ENCODE measurements at regions not wholly inside any gene's neighbourhood (a gene's known extent, or its start where the extent isn't known, plus 50 kb on each side); places are given as distances from the start of the nearest gene placed in this dataset.

DNA sequence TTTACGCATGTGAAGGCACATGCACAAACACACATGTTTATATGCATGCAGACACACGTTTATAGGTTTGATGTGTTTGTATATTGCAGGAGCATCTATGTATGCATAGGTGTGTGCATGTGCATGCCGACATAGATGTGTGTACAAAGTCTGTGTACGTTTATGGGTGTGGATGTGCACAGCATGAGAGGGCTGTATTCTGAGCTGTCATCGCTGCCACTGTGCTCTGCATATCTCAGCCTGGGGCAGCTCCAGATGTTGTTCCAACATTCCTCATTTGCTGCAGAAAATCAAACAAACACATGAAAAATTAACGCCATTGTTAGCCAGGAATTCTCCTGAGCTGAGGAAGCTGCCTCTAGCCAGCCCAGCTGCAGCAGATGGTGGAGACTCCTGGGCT lies 132.3 kb upstream of the CSF3R start:
- H3K4me1 ChIP-seq = no peaks in the 10 kb centered on the region
- peaks cover 6% of the 10 kb centered on the region; the same call in 1 of the 2 replicates for H3K27me3 ChIP-seq (ENCODE audit: low read depth)
- H3K4me3 ChIP-seq = no peak overlapping the region
- H3K36me3 ChIP-seq (replicated peaks) = no peaks in the 10 kb centered on the region
- DNase-seq (ENCODE audit: low spot score in 2 of 2) = no peak
- no peaks in the 10 kb centered on the region for H3K9me3 ChIP-seq
- in situ Hi-C loops (cut with MboI; ENCODE audit: low sequenced_read_pairs) = no loop called here

DNA sequence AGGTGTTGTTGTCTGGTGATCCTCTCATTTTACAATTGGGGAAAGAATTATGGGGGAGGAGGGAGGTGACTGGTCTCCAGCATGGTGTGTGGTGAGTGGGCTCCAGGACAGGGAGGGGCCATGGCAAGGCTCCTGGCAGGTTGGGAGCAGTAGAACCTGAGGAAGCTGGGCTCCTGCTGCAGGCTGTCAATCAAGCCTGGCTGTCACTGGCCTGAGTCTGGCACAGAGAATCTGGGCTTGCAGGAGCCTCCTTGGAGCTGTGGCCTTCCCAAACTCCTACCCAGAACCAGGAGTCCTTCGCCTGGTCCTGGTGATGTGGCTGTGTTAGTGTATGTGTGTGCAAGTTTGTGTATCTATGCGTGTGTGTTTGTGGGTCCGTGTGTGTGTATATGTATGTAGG lies 131.9 kb upstream of the CSF3R start:
- DNase-seq (ENCODE audit: low spot score in 2 of 2) = no peak
- Histone ChIP-seq H3K4me3 (no peak overlapping the region), H3K9me3 (no peaks in the 10 kb centered on the region), H3K36me3 (replicated peaks) (no peaks in the 10 kb centered on the region), H3K4me1 (no peaks in the 10 kb centered on the region), H3K27me3 (ENCODE audit: low read depth) (peaks cover 6% of the 10 kb centered on the region; the same call in 1 of the 2 replicates)
- in situ Hi-C loops (cut with MboI; ENCODE audit: low sequenced_read_pairs) = no loop called here

DNA sequence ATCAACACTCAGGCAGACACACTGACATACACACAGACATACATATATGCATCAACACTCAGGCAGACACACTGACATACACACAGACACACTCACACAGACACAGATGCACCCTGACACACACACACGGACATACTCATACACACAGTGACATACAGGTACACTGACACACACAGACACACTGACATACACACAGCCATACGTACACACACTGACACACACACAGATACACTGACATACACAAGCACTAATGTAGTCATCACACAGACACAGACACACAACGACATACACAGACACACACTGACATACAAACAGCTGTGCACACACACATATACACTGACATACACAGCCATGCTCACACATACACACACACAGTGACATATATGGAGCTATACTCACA lies 131.0 kb upstream of the CSF3R start:
- H3K36me3 ChIP-seq (replicated peaks) = no peaks in the 10 kb centered on the region
- no peaks in the 10 kb centered on the region for H3K4me1 ChIP-seq
- no peaks in the 10 kb centered on the region for H3K9me3 ChIP-seq
- in situ Hi-C loops (cut with MboI; ENCODE audit: low sequenced_read_pairs) = no loop called here
- H3K4me3 ChIP-seq = no peak overlapping the region
- DNase-seq (ENCODE audit: low spot score in 2 of 2) = no peak
- peaks cover 6% of the 10 kb centered on the region; the same call in 1 of the 2 replicates for H3K27me3 ChIP-seq (ENCODE audit: low read depth)

DNA sequence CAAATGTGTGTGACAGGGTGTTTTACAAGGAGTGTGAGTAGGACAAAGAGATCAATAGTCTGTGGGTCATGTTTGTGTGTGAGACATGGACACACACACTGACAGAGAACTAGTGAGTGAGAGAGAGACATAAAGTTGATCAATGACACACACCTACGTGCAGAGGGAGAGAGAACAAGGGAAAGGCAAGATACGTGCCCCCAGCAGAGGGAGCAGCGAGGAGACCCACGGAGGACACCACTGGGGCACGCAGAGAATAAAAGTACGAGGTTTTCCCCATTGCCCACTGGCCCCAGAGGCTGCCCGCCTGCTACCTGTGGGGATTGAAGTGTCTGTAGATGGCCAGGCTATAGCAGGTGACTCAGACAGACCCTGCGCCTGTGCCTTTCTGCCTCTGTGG lies 130.2 kb upstream of the CSF3R start:
- H3K4me1 ChIP-seq = no peaks in the 10 kb centered on the region
- no peaks in the 10 kb centered on the region for H3K9me3 ChIP-seq
- no peak overlapping the region for H3K4me3 ChIP-seq
- H3K36me3 ChIP-seq (replicated peaks) = no peaks in the 10 kb centered on the region
- H3K27me3 ChIP-seq (ENCODE audit: low read depth) = peaks cover 6% of the 10 kb centered on the region; the same call in 1 of the 2 replicates
- in situ Hi-C loops (cut with MboI; ENCODE audit: low sequenced_read_pairs) = no loop called here
- no peak for DNase-seq (ENCODE audit: low spot score in 2 of 2)

DNA sequence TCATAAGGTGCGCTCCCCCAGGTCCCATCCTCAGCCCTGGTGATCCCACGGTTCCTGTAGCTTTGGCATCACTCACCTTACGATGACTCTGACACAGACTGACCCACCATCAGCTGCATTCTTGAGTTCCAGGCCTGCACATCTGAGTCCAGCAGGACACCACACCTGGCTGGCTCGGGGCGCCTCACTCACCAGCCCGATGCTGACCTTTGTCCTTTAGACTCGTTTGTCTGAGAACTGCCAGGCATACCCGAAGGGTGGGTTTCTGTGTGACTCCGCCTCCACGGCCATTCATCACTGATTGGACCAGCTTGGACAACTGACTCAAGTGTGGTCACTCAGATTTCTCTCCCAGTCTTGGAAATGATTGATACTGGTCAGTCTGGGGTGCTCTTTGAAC lies 129.4 kb upstream of the CSF3R start:
- Histone ChIP-seq H3K4me1 (no peaks in the 10 kb centered on the region), H3K4me3 (no peak overlapping the region), H3K27me3 (ENCODE audit: low read depth) (peaks cover 6% of the 10 kb centered on the region; the same call in 1 of the 2 replicates), H3K36me3 (replicated peaks) (no peaks in the 10 kb centered on the region), H3K9me3 (no peaks in the 10 kb centered on the region)
- in situ Hi-C loops (cut with MboI; ENCODE audit: low sequenced_read_pairs) = no loop called here
- no peak for DNase-seq (ENCODE audit: low spot score in 2 of 2)

DNA sequence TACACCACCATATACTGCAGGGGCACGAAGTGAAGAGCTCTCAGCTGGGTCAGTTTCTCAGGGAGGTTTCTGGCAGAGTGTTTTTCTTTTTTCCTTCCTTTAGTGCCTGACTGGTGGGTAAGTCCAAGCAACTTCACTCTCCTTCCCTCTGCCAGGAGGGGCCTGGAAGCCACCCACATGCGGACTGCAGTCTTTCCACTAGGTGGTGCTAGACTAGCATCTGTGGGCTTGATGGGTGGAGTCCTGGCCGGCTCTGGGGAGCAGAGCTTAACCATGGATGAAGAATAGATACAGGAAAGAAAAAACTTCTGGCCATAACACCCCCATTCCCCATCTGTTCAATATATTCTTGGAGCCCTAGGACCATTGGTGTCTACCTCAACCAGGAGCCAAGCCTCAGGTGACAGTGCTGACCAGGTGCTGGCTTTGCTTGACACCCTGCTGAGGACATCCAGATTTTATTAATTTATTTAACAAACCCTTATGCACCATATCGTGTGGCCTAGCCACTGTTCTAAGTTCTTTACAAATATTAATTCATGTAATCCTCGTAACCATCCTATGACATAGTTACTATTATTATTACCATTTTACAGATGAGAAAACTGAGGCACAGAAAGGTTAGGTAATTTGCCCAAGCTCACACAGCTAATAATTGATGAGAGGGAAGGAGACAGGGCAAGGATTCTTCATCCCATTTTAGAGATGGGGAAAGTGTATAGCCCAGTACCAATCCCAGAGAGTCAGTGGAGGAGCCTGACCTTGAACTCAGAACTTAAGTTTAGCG lies 126.7 kb upstream of the CSF3R start:
- peak; percentile 50 to 79 for DNase-seq (ENCODE audit: low spot score in 2 of 2)
- H3K36me3 ChIP-seq (replicated peaks) = no peaks in the 10 kb centered on the region
- H3K4me1 ChIP-seq = no peaks in the 10 kb centered on the region
- peaks cover 3% of the 10 kb centered on the region; the same call in 1 of the 2 replicates for H3K27me3 ChIP-seq (ENCODE audit: low read depth)
- in situ Hi-C loops (cut with MboI; ENCODE audit: low sequenced_read_pairs) = no loop called here
- H3K4me3 ChIP-seq = no peak overlapping the region
- H3K9me3 ChIP-seq = no peaks in the 10 kb centered on the region

DNA sequence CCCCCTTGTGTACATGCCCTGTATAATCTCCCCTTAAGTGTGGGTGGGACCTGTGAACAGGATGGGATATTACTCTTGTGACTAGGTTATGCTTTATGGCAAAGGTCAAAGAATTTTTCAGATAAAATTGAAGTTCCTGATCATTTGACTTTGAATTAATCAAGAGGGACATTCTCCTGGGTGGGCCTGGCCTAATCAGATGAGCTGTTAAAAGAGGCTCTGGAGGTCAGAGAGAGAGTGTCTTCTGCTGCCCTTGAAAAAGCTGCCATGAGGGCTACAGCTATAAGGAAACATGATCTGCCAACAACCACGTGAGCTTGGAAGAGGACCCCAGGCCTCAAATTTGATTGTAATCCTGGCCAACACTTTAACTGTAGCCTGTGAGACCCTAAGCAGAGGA lies 125.6 kb upstream of the CSF3R start:
- Histone ChIP-seq H3K9me3 (no peaks in the 10 kb centered on the region), H3K4me1 (no peaks in the 10 kb centered on the region), H3K36me3 (replicated peaks) (no peaks in the 10 kb centered on the region), H3K27me3 (ENCODE audit: low read depth) (peaks cover 3% of the 10 kb centered on the region; the same call in 1 of the 2 replicates), H3K4me3 (no peak overlapping the region)
- in situ Hi-C loops (cut with MboI; ENCODE audit: low sequenced_read_pairs) = no loop called here
- no peak for DNase-seq (ENCODE audit: low spot score in 2 of 2)

DNA sequence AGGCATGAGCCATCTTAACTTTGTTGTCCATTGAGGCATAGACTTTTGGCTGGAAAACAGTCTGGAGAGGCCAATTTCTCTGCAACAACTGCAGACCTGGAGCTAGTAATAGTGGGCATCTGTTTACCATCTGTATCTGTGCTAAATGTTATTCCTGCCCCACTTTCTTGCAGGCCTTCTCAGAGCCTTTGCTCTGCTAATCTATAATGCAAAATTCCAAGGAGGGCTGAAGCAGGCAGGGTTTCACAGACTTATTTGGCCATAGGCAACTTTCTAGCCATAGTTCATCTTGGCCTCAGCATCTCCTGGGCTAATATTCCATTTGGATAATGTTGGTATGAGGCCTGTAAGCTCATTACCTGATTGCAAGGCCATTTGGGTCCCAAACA lies 124.5 kb upstream of the CSF3R start:
- in situ Hi-C loops (cut with MboI; ENCODE audit: low sequenced_read_pairs) = no loop called here

DNA sequence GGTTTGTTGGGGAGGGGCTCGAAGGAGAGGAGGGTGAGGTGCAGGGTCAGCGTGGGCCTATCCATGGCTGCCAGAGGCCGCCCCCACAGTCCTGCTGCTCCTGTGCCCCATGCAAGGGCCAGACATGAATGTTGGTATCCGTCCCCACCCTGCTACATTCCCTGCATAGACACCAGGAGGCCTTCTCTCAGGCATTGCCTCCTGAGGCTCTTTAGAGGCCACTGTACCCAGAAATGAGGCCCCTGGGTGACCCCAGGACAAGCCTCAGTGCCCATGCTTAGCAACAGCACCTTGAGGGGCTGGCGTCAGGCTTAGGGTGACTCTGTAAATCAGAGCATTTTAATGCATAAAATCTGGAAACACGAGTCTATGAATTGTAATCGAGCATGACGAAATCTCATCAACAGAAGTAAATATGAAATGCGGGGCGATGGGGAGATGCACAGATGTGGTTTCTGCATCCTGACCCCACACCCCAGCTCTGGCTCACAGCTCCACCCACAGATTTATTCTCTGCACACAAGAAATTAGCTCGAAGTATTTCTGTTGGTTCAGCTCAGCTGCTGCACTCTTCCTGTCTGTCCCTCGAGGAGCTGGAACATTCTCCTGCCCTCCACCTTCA lies 124.0 kb upstream of the CSF3R start:
- DNase-seq (ENCODE audit: low spot score in 2 of 2) = no peak
- Histone ChIP-seq H3K9me3 (no peaks in the 10 kb centered on the region), H3K4me3 (no peak overlapping the region), H3K27me3 (ENCODE audit: low read depth) (peaks cover 3% of the 10 kb centered on the region; the same call in 1 of the 2 replicates), H3K4me1 (no peaks in the 10 kb centered on the region), H3K36me3 (replicated peaks) (no peaks in the 10 kb centered on the region)
- in situ Hi-C loops (cut with MboI; ENCODE audit: low sequenced_read_pairs) = no loop called here

More for the DNA sequence above, 124.5 kb upstream of the CSF3R start:
- no peaks in the 10 kb centered on the region for H3K4me1 ChIP-seq
- no peak for DNase-seq (ENCODE audit: low spot score in 2 of 2)
- peaks cover 3% of the 10 kb centered on the region; the same call in 1 of the 2 replicates for H3K27me3 ChIP-seq (ENCODE audit: low read depth)
- no peaks in the 10 kb centered on the region for H3K9me3 ChIP-seq
- no peaks in the 10 kb centered on the region for H3K36me3 ChIP-seq (replicated peaks)
- H3K4me3 ChIP-seq = no peak overlapping the region

DNA sequence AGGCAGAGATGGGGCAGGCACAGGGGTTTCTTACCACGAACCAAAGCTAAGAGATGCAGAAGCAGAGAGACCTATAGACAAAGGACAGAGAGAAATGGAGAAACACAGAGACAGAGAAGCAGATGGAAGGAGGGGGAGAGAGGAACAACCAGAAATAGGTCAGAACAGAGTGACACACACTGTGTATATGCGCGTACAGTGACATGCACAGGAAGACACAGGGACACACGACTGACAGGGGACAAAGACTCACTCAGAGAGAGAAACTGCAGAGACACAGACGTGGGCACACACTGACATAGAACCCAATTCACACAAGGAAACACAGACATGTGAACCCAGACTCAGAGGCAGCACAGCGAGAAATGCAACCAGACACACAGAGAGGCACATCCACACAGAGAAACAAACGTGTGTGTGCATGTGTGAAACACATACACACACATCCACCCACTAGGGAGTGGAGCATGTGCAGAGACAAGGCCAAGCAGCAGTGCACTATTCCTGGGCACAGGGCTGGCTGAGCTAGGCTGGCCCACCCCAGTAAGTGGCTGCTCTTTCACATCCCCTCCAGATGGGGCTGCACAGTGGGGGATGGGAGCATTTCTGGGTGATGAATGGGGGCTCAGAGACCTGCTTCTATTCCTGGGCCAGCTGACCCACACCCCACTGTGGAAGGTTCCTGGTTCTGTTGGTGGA lies 123.4 kb upstream of the CSF3R start:
- Histone ChIP-seq H3K9me3 (no peaks in the 10 kb centered on the region), H3K27me3 (ENCODE audit: low read depth) (peaks cover 3% of the 10 kb centered on the region; the same call in 1 of the 2 replicates), H3K36me3 (replicated peaks) (no peaks in the 10 kb centered on the region), H3K4me3 (no peak overlapping the region), H3K4me1 (no peaks in the 10 kb centered on the region)
- no peak for DNase-seq (ENCODE audit: low spot score in 2 of 2)
- in situ Hi-C loops (cut with MboI; ENCODE audit: low sequenced_read_pairs) = no loop called here

DNA sequence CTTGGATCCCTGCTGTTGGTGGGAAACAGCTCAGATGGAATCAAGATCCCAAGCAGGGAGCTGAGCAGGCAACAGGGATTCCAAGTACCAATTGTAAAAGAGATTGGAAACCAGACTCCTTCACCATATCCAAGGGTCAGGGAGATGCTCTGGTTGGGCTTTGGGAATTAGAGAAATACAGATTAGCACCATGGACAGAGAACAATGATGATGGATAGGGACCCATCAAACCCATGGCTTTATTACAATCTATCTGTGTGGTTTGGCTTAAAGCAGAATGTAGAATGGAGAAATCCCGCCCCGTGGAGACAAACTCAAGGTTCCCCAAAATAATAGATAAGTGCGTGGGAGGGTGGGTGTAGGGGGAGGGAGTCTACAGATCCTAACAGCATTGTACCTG lies 120.7 kb upstream of the CSF3R start:
- Histone ChIP-seq H3K27me3 (ENCODE audit: low read depth) (no peaks in the 10 kb centered on the region), H3K36me3 (replicated peaks) (no peaks in the 10 kb centered on the region), H3K4me3 (no peak overlapping the region), H3K9me3 (no peaks in the 10 kb centered on the region), H3K4me1 (no peaks in the 10 kb centered on the region)
- no peak for DNase-seq (ENCODE audit: low spot score in 2 of 2)
- in situ Hi-C loops (cut with MboI; ENCODE audit: low sequenced_read_pairs) = no loop called here

DNA sequence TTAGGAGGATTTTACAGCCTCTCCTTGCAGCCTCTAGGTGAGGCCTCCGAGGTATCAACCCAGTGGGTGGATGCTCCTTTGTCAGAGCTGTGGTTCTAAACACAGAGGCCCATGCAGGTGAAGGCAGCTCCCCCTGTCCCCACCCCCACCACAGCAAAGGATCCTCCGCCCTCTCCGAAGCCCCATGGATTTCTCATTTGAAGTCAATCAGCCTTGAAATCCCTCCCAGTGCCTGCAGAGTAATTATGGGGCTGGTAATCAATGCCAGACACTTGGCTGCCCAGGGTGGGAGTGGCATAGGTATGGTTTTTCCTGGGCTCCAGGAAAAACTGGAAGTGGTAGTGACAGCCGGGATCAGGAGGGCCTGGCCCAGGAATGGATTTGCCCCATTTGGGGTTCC lies 119.5 kb upstream of the CSF3R start:
- Histone ChIP-seq H3K9me3 (no peaks in the 10 kb centered on the region), H3K27me3 (ENCODE audit: low read depth) (peaks cover 8% of the 10 kb centered on the region), H3K36me3 (replicated peaks) (no peaks in the 10 kb centered on the region), H3K4me1 (no peaks in the 10 kb centered on the region), H3K4me3 (no peak overlapping the region)
- in situ Hi-C loops (cut with MboI; ENCODE audit: low sequenced_read_pairs) = no loop called here
- no peak for DNase-seq (ENCODE audit: low spot score in 2 of 2)

DNA sequence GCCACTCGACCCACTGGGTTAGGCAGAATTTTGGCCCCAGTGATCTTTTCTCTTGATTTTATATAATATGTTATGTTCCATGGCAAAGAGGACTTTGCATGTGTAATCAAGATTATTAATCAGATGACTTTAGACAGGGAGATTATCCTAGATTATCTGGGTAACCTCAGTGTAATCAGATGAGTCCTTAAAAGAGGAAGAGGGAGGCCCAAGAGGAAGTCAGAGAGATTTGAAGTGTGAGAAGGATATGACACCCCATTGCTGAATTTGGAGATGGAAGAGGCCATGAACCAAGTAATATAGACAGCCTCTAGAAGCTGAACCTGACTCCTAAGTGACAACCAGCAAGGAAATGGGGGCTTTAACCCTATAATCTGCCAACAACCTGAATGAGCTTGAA lies 117.1 kb upstream of the CSF3R start:
- peaks cover 11% of the 10 kb centered on the region for H3K27me3 ChIP-seq (ENCODE audit: low read depth)
- in situ Hi-C loops (cut with MboI; ENCODE audit: low sequenced_read_pairs) = loop anchor here (25.0 kb wide), 1 partner anchor 837 kb away; no protein-coding TSS in a partner anchor

DNA sequence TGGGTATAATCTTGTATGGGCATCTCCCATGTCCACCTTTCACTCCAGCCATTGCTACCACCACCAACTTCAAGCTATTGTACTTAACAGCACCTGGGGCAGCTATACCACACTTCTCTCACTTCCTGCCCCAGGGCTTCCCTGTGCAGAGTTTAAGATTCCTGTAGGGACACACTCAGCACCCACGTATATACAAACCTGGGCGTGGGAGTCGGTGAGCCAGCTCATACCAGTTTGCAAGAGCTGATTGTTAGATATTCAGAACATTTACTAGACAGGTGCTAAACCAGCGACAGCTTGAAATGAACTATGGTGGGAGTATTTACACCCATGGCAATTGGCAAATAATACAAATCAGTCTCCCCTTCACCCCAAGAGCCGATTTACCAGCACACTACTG lies 114.8 kb upstream of the CSF3R start:
- Histone ChIP-seq H3K4me3 (no peak overlapping the region), H3K4me1 (no peaks in the 10 kb centered on the region), H3K9me3 (no peaks in the 10 kb centered on the region), H3K36me3 (replicated peaks) (no peaks in the 10 kb centered on the region), H3K27me3 (ENCODE audit: low read depth) (peaks cover 14% of the 10 kb centered on the region)
- DNase-seq (ENCODE audit: low spot score in 2 of 2) = no peak
- in situ Hi-C loops (cut with MboI; ENCODE audit: low sequenced_read_pairs) = loop anchor here (25.0 kb wide), 1 partner anchor 840 kb away; no protein-coding TSS in a partner anchor

More for the DNA sequence above, 117.1 kb upstream of the CSF3R start:
- H3K4me3 ChIP-seq = no peak overlapping the region
- no peaks in the 10 kb centered on the region for H3K4me1 ChIP-seq
- no peaks in the 10 kb centered on the region for H3K36me3 ChIP-seq (replicated peaks)
- no peak for DNase-seq (ENCODE audit: low spot score in 2 of 2)
- no peaks in the 10 kb centered on the region for H3K9me3 ChIP-seq

Measured in HAP-1 (cell line).